Caki2 (cell line): ENCODE measurements at regions not wholly inside any gene's neighbourhood (a gene's known extent, or its start where the extent isn't known, plus 50 kb on each side); places are given as distances from the start of the nearest gene placed in this dataset.
"Not testable (repeated sequence)": the region's sequence is repeated elsewhere in the genome, so short reads cannot be mapped to it uniquely, and the experiment has no call there.

Experiments
- DNase-seq: peaks from one replicate; pipeline ENCODE4 v3.0.0-alpha.2; 2015; ENCODE audit warnings: low read depth
- in situ Hi-C: cut with HindIII; loops from 2 replicates; pipeline ENCODE4 v1.10.0; 2016; ENCODE audit warnings: low sequenced_read_pairs, low pct_unique_long_range_greater_than_20kb, mixed read lengths

GRCh38 chr20:22688485-22688884, 104.1 kb upstream of the FOXA2 start:
- DNase-seq: no peak
- in situ Hi-C loops: loop anchor here (10.0 kb wide), 1 partner anchor 344 kb away; no protein-coding TSS in a partner anchor

GRCh38 chr20:22689266-22689665, 104.9 kb upstream of the FOXA2 start:
- in situ Hi-C loops: loop anchor here (10.0 kb wide), 1 partner anchor 344 kb away; no protein-coding TSS in a partner anchor
- DNase-seq: no peak

DNA sequence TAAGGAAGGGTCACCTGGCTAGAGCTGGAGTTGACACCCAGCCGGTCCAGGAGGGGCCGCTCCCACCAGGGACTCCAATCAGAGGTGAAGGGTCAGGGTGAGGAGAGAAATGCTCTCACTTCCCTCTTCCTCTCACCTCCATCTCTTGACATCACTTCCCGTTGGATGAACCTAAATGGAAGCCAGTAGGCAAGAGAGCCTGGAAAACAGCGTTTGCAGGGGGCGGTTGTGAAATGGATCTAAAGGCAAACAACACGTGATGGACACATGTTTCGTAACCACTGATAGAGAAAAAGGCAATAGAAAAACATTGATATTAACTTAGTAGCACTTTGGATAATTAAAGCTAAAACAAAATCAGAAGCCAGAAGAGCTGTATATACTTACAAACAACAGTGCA, 105.6 kb upstream of the FOXA2 start:
- in situ Hi-C loops: loop anchor here (10.0 kb wide), 1 partner anchor 345 kb away; no protein-coding TSS in a partner anchor
- DNase-seq: no peak

- in situ Hi-C loops: no loop called here
- no peak for DNase-seq
Measured at GRCh38 chr20:22690616-22691179, 106.3 kb upstream of the FOXA2 start.

DNA sequence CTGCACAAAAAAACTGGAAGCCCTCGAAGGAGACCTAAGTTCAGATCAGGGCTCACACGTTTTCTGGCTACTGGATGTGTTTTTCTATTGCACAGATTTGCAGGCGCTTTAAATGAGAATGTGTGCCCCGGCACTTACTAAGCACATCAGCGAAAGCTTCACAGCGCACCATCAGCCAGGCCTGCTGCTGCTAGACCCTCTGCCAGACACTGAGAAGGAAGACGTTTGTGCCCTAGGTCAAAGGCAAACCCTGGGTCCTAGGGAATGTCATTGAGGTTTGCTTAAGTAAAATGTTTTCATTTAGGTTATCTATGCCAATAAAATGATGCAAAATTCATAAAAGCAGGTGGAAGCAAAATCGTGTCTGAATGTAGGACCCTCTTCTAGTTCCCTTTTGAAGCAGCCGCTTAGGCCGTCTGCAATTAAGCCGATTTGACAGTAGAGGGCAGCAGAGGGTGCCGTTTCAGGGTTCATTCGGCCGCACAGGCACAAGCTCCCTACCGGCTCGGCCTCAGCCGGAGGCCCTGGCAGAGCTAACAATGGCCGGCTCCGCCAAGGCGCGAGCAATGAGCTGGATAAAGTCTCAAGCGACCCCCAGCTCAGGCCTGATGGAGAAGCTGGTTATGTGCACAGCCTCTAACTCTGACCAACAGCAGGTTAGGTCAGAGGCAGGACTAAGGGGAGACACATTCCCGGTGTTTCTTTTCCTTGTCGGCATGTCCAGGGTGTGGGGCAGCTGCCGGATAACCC, 107.2 kb upstream of the FOXA2 start:
- peak; percentile 66 for DNase-seq
- in situ Hi-C loops: no loop called here

GRCh38 chr20:22692119-22692475, 107.7 kb upstream of the FOXA2 start:
- in situ Hi-C loops: no loop called here
- DNase-seq: no peak

GRCh38 chr20:22692620-22693019, 108.2 kb upstream of the FOXA2 start:
- DNase-seq, in situ Hi-C loops: not testable (repeated sequence)

DNA sequence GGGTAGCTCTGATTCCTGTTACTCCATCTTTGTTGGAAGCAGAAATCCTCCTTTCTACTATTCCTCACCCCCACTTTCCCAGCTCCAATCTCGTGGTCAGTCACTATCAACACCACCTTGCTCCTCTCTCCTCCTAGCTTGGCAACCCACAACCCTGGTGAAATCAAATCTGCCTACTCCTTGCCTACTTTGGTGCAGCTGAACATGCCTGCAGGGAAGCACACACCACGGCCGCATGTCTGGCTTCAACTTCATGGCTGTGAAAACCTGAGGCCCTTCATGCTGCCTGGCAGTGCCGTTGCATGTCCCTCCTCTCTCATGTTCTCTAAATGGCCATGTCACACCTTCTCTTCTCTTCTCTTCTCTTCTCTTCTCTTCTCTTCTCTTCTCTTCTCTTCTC, 112.4 kb upstream of the FOXA2 start:
- in situ Hi-C loops: no loop called here
- DNase-seq: no peak

GRCh38 chr20:22698259-22698842, 114.0 kb upstream of the FOXA2 start:
- in situ Hi-C loops: no loop called here

GRCh38 chr20:22699396-22699795, 115.0 kb upstream of the FOXA2 start:
- in situ Hi-C loops: no loop called here
- DNase-seq: no peak

More at GRCh38 chr20:22698259-22698842, 114.0 kb upstream of the FOXA2 start:
- no peak for DNase-seq

DNA sequence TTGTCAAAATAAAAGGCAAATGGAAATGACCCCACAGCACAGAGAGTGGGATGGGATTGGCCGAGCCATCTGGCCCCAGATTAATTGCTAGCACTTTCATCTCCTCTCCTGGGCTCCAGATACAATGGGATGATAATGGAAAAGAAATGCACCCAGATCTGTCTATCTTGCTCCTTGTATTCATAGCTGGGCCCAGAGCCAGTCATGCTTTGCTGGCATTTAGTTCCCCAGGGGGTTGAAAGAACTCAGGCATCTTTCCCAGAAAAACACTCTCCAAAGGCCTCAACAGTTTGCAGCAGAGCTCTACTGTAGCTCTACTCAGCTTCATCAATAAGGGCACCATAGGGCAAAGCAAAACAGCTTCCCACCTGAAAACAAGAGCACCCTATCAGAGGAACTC, 116.0 kb upstream of the FOXA2 start:
- no peak for DNase-seq
- in situ Hi-C loops: no loop called here

GRCh38 chr20:22701679-22702308, 117.4 kb upstream of the FOXA2 start:
- in situ Hi-C loops: no loop called here
- no peak for DNase-seq

- in situ Hi-C loops: no loop called here
- no peak for DNase-seq
Measured at GRCh38 chr20:22703843-22704242, 119.5 kb upstream of the FOXA2 start.

GRCh38 chr20:22711971-22712755, 127.8 kb upstream of the FOXA2 start:
- DNase-seq: no peak
- in situ Hi-C loops: no loop called here

DNA sequence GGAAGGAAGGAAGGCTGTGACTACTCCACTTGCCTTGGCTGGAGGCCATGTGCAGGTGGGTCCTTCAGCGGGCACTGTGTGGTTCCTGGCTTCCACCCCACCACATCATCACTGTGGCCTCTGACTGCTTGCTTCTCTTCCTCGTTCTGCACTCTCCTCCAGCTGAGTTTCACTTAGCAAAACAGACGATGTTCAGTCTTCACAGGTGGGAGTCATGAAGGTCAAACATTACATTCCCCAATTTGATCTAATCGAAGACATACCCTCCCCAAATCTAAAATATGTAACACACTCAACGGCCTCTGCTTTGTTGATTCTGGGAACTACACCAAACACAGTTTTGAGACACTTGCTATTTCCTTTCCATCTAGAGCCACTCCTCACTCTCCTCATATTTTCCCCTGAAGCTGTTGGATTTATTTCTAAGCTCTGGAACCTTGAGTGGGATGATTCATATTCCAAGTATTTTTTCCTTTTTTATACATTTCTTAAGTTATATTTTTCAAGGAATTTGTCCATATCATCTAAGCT, 132.5 kb upstream of the FOXA2 start:
- in situ Hi-C loops: no loop called here
- no peak for DNase-seq

- in situ Hi-C loops: no loop called here
- DNase-seq: no peak
Measured at GRCh38 chr20:22717466-22717865, 133.1 kb upstream of the FOXA2 start.

- in situ Hi-C loops: no loop called here
- no peak for DNase-seq
Measured at GRCh38 chr20:22719167-22719591, 134.8 kb upstream of the FOXA2 start.

DNA sequence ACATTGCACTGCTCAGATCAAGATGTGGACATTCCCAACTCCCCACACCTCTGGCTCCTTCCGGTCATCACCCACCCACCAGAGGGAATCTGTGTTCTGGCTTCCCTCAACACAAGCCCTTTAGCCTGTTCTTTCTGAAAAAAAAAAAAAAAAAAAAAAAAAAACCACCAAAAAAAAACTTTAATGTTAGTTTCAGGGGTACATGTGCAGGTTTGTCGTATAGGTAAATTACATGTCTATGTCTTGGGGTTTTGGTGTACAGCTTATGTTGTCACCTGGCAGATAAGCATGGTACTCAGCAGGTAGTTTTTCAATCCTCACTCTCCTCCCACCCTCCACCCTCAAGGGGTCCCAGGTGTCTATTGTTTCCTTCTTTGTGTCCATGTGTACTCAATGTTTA, 135.8 kb upstream of the FOXA2 start:
- no peak for DNase-seq
- in situ Hi-C loops: no loop called here
